Kidney (tissue), 13 donors: ENCODE measurements at regions not wholly inside any gene's neighbourhood (a gene's known extent, or its start where the extent isn't known, plus 50 kb on each side); places are given as distances from the start of the nearest gene placed in this dataset.

Experiments
- DNase-seq, 5 donors: peaks; one replicate each; pipeline ENCODE4 v3.0.0-alpha.2; 2013 to 2020
- FAIRE-seq: peaks from 2 replicates; lab custom pipeline; 2012; peaks lifted over from hg19 to GRCh38; lab: Jason Lieb, UNC
- H3K27ac ChIP-seq, 2 donors: one replicate each; pipeline ENCODE4 v1.7.0; 2013; ENCODE audit warnings: low read depth in 2 of 2, low read length in 2 of 2, inconsistent platforms in 1 of 2
- H3K27me3 ChIP-seq: one replicate; pipeline ENCODE4 v1.7.1; 2013; ENCODE audit warnings: low read length, inconsistent platforms; ENCODE audit not compliant: control insufficient read depth, insufficient read depth
- H3K36me3 ChIP-seq, 3 donors: one replicate each; pipeline versions ENCODE4 v1.7.0 to v1.7.1; 2013; ENCODE audit warnings: low read length in 3 of 3, control low read depth in 1 of 3, inconsistent platforms in 1 of 3; ENCODE audit not compliant: insufficient read depth in 3 of 3, control insufficient read depth in 2 of 3
- H3K4me1 ChIP-seq, 3 donors: one replicate each; pipeline versions ENCODE4 v1.7.0 to v1.7.1; 2013; ENCODE audit warnings: low read length in 3 of 3, inconsistent platforms in 1 of 3, low read depth in 1 of 3; ENCODE audit not compliant: control insufficient read depth in 2 of 3, insufficient read depth in 2 of 3
- H3K4me3 ChIP-seq, 3 donors: one replicate each; pipeline versions ENCODE4 v1.7.0 to v1.8.1; 2013; ENCODE audit warnings: low read length in 3 of 3, control low read depth in 1 of 3, inconsistent platforms in 1 of 3
- H3K9ac ChIP-seq, 3 donors: one replicate each; pipeline versions ENCODE4 v1.7.0 to v1.7.1; 2013; ENCODE audit warnings: low read length in 3 of 3, control low read depth in 1 of 3, inconsistent platforms in 1 of 3
- H3K9me3 ChIP-seq, 3 donors: one replicate each; pipeline versions ENCODE4 v1.7.0 to v1.7.1; 2013; ENCODE audit warnings: low read length in 3 of 3, control low read depth in 1 of 3, inconsistent platforms in 1 of 3; ENCODE audit not compliant: control insufficient read depth in 2 of 3, insufficient read depth in 1 of 3
- CTCF ChIP-seq: IDR thresholded peaks from 3 replicates; pipeline ENCODE4 v1.5.1; 2012; ENCODE audit warnings: mild to moderate bottlenecking, moderate library complexity, borderline replicate concordance; ENCODE audit not compliant: insufficient read depth; ENCODE audit errors: extremely low read depth
- intact Hi-C: fragments of 100-400 bp; cut with DNase I; formaldehyde crosslinking; loops from one replicate; pipeline ENCODE4 v1.11.1; 2022
- donor health status: control.
- donor health status: control.
- donor health status: control.
- donor health status: control.
- donor health status: control.
- donor health status: DM: yes; HTN: yes; CAD: no.
- donor health status: Normal renal cell carcinoma (clear cell type).

GRCh38 chr4:159977907-159978617 lies 875.2 kb downstream of the RAPGEF2 start:
- no peak overlapping the region for H3K27ac ChIP-seq
- no peaks in the 10 kb centered on the region for H3K4me1 ChIP-seq
- DNase-seq (peak in 1 of 5 donors; percentile 26), FAIRE-seq (no peak)
- H3K4me3 ChIP-seq, result no peak overlapping the region
- no peaks in the 10 kb centered on the region for H3K9me3 ChIP-seq
- no peak overlapping the region for H3K9ac ChIP-seq
- no peaks in the 10 kb centered on the region for H3K36me3 ChIP-seq
- TF ChIP-seq CTCF, result no peak
- H3K27me3 ChIP-seq, result no peaks in the 10 kb centered on the region
- intact Hi-C loops, result no loop called here

GRCh38 chr4:159979351-159979750 lies 876.5 kb downstream of the RAPGEF2 start:
- Histone ChIP-seq H3K27me3 (no peaks in the 10 kb centered on the region), H3K9ac (no peak overlapping the region), H3K4me3 (no peak overlapping the region), H3K9me3 (no peaks in the 10 kb centered on the region), H3K4me1 (no peaks in the 10 kb centered on the region), H3K36me3 (no peaks in the 10 kb centered on the region), H3K27ac (no peak overlapping the region)
- FAIRE-seq (no peak), DNase-seq (no peak)
- no peak for TF ChIP-seq CTCF
- intact Hi-C loops, result no loop called here

GRCh38 chr4:159979953-159980352 lies 877.1 kb downstream of the RAPGEF2 start:
- H3K4me3 ChIP-seq, result no peak overlapping the region
- no peak for FAIRE-seq
- no peaks in the 10 kb centered on the region for H3K27me3 ChIP-seq
- H3K36me3 ChIP-seq, result no peaks in the 10 kb centered on the region
- no peak overlapping the region for H3K27ac ChIP-seq
- intact Hi-C loops, result no loop called here
- no peak for DNase-seq
- no peaks in the 10 kb centered on the region for H3K9me3 ChIP-seq
- TF ChIP-seq CTCF, result no peak
- no peaks in the 10 kb centered on the region for H3K4me1 ChIP-seq
- no peak overlapping the region for H3K9ac ChIP-seq
